Endodermal cell (in vitro differentiated cells): ENCODE measurements at regions not wholly inside any gene's neighbourhood (a gene's known extent, or its start where the extent isn't known, plus 50 kb on each side); places are given as distances from the start of the nearest gene placed in this dataset.
"Not testable (repeated sequence)": the region's sequence is repeated elsewhere in the genome, so short reads cannot be mapped to it uniquely, and the experiment has no call there.

Experiments
- DNase-seq: peaks from one replicate; pipeline ENCODE4 v3.0.0-alpha.2; 2017
- H3K27ac ChIP-seq: 2 replicates; pipeline ENCODE4 v1.5.1; 2013; ENCODE audit warnings: mild to moderate bottlenecking, low read depth, low read length, moderate library complexity
- H3K27me3 ChIP-seq: 2 replicates; pipeline ENCODE4 v1.6.1; 2013; ENCODE audit warnings: mild to moderate bottlenecking, low read length, moderate library complexity; ENCODE audit not compliant: insufficient read depth, control insufficient read depth, poor library complexity, severe bottlenecking
- H3K36me3 ChIP-seq: 2 replicates; pipeline ENCODE4 v1.7.0; 2013; ENCODE audit warnings: mild to moderate bottlenecking, low read length, moderate library complexity; ENCODE audit not compliant: control insufficient read depth, insufficient read depth
- H3K4me1 ChIP-seq: one replicate; pipeline ENCODE4 v1.7.0; 2013; ENCODE audit warnings: low read length; ENCODE audit not compliant: control insufficient read depth, insufficient read depth
- H3K4me3 ChIP-seq: 2 replicates; pipeline ENCODE4 v1.5.1; 2013; ENCODE audit warnings: mild to moderate bottlenecking, low read length, moderate library complexity
- H3K9ac ChIP-seq: 2 replicates; pipeline ENCODE4 v1.6.1; 2013; ENCODE audit warnings: mild to moderate bottlenecking, low read length, moderate library complexity; ENCODE audit not compliant: poor library complexity, severe bottlenecking; ENCODE audit errors: extremely low read depth
- H3K9me3 ChIP-seq: 2 replicates; pipeline ENCODE4 v1.6.1; 2013; ENCODE audit warnings: mild to moderate bottlenecking, low read length, moderate library complexity; ENCODE audit not compliant: control insufficient read depth
- H3K27ac Mint-ChIP-seq: 2 replicates; pipeline ENCODE4 v1.8.0; 2020; ENCODE audit warnings: mixed read lengths
- H3K27me3 Mint-ChIP-seq: 2 replicates; pipeline ENCODE4 v1.8.0; 2021; ENCODE audit warnings: mild to moderate bottlenecking, mixed read lengths; ENCODE audit not compliant: insufficient read depth
- H3K36me3 Mint-ChIP-seq: 2 replicates; pipeline ENCODE4 v1.8.0; 2020; ENCODE audit warnings: low read depth, mixed read lengths
- H3K4me1 Mint-ChIP-seq: 2 replicates; pipeline ENCODE4 v1.8.0; 2020; ENCODE audit warnings: mixed read lengths
- H3K4me3 Mint-ChIP-seq: 2 replicates; pipeline ENCODE4 v1.8.0; 2020; ENCODE audit warnings: mild to moderate bottlenecking, moderate library complexity, mixed read lengths
- H3K9me3 Mint-ChIP-seq: 2 replicates; pipeline ENCODE4 v1.8.0; 2020; ENCODE audit warnings: mild to moderate bottlenecking, mixed read lengths
- WGBS, 2 experiments: methylation state at CpG; one replicate each; pipeline versions ENCODE4 v1.1.5 to v1.1.7; 2013; ENCODE audit warnings: missing lambda C conversion rate in 2 of 2, mixed read lengths in 1 of 2; ENCODE audit not compliant: insufficient coverage in 1 of 2, insufficient read length in 1 of 2; 5-methylcytosine and 5-hydroxymethylcytosine counted together

- peaks cover 22% of the 10 kb centered on the region for H3K9me3 Mint-ChIP-seq
Measured at GRCh38 chr6:57708061-57708460, 390.6 kb downstream of the PRIM2 start.

GRCh38 chr6:57722546-57722945 lies 405.1 kb downstream of the PRIM2 start:
- DNase-seq, H3K4me1 Mint-ChIP-seq, H3K9me3 Mint-ChIP-seq, H3K4me1 ChIP-seq, H3K9ac ChIP-seq, H3K4me3 Mint-ChIP-seq, H3K27me3 Mint-ChIP-seq, H3K9me3 ChIP-seq, H3K36me3 Mint-ChIP-seq, H3K27ac ChIP-seq, H3K27ac Mint-ChIP-seq, H3K36me3 ChIP-seq, H3K4me3 ChIP-seq, H3K27me3 ChIP-seq: not testable (repeated sequence)
- 80% methylated on average over 1 of the region's 2 CpGs; no CpG with 5 or more reads in 1 of the 2 experiments for whole genome bisulfite sequencing, 2 experiments

More at GRCh38 chr6:57708061-57708460, 390.6 kb downstream of the PRIM2 start:
- H3K36me3 Mint-ChIP-seq, H3K4me1 Mint-ChIP-seq, H3K36me3 ChIP-seq, H3K27me3 ChIP-seq, DNase-seq, H3K27me3 Mint-ChIP-seq, H3K27ac ChIP-seq, H3K9ac ChIP-seq, H3K4me1 ChIP-seq, H3K4me3 ChIP-seq, H3K9me3 ChIP-seq, H3K4me3 Mint-ChIP-seq, H3K27ac Mint-ChIP-seq: not testable (repeated sequence)

GRCh38 chr6:57723815-57724401 lies 406.5 kb downstream of the PRIM2 start:
- WGBS, 2 experiments: 61 to 83% methylated on average over 3 to 9 of the region's 10 CpGs
- H3K4me3 Mint-ChIP-seq, H3K4me1 Mint-ChIP-seq, H3K36me3 ChIP-seq, H3K9me3 ChIP-seq, H3K9ac ChIP-seq, H3K27me3 ChIP-seq, H3K4me1 ChIP-seq, H3K27ac Mint-ChIP-seq, H3K4me3 ChIP-seq, H3K36me3 Mint-ChIP-seq, H3K27ac ChIP-seq, H3K27me3 Mint-ChIP-seq, DNase-seq: not testable (repeated sequence)
- peaks cover 11% of the 10 kb centered on the region for H3K9me3 Mint-ChIP-seq

GRCh38 chr6:57729407-57729806 lies 412.0 kb downstream of the PRIM2 start:
- H3K36me3 ChIP-seq, H3K27me3 ChIP-seq, H3K9me3 Mint-ChIP-seq, H3K9me3 ChIP-seq, DNase-seq, H3K27ac ChIP-seq, H3K4me1 ChIP-seq, H3K4me3 ChIP-seq, H3K4me1 Mint-ChIP-seq, H3K9ac ChIP-seq, H3K27me3 Mint-ChIP-seq, H3K4me3 Mint-ChIP-seq, H3K36me3 Mint-ChIP-seq, H3K27ac Mint-ChIP-seq: not testable (repeated sequence)
- WGBS, 2 experiments: no CpG with 5 or more reads among the region's 2 CpGs

DNA sequence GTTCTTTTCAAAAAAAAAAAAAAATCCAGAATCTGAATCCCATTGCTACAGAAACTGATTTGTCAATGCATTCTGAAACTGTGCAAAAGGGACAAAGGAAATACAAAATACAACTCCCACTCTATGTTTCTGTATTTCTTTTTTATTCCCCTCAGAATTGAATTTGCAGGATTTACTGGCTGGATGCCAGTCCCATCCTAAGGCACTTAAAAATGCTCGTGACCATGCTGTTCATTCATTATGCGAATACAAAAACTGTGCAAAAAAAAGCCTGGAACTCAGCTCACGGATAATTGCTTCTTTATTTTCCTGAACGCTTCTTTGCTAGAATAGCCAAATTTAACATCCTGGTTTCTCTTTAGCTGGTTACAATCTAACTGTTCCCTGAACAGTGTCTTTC lies 413.3 kb downstream of the PRIM2 start:
- H3K9me3 Mint-ChIP-seq, H3K27me3 Mint-ChIP-seq, H3K27ac ChIP-seq, H3K36me3 Mint-ChIP-seq, H3K4me1 Mint-ChIP-seq, H3K4me1 ChIP-seq, H3K36me3 ChIP-seq, H3K9me3 ChIP-seq, H3K27ac Mint-ChIP-seq, DNase-seq, H3K27me3 ChIP-seq, H3K9ac ChIP-seq, H3K4me3 ChIP-seq, H3K4me3 Mint-ChIP-seq: not testable (repeated sequence)
- 76 to 83% methylated on average over 2 to 4 of the region's 4 CpGs for WGBS, 2 experiments

DNA sequence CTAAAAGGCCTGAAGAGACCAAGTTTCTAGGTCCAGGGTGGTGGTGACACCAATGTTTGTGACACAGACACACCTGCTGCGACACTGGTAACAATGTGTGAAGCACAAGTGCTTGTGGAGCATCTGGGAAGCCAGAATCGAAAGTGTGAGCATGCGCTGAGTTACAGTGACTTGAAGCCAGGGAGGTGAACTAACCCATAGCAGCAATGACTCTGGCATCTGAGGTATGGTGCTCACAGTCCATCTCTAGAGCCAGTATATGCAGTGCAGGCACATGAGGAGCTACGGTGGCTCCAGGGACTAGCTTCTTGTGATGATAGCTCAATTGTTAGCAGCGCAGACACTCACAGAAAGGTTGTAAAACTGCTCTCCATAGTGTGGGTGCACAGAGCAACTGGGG lies 430.3 kb downstream of the PRIM2 start:
- WGBS, 2 experiments: 85 to 100% methylated on average over 1 to 3 of the region's 5 CpGs
- not testable (repeated sequence) for H3K27me3 Mint-ChIP-seq, H3K4me3 Mint-ChIP-seq, H3K4me1 Mint-ChIP-seq, H3K27ac ChIP-seq, H3K4me3 ChIP-seq, DNase-seq, H3K4me1 ChIP-seq, H3K9me3 ChIP-seq, H3K36me3 Mint-ChIP-seq, H3K27ac Mint-ChIP-seq, H3K9ac ChIP-seq, H3K36me3 ChIP-seq, H3K27me3 ChIP-seq
- H3K9me3 Mint-ChIP-seq: peaks cover 11% of the 10 kb centered on the region

DNA sequence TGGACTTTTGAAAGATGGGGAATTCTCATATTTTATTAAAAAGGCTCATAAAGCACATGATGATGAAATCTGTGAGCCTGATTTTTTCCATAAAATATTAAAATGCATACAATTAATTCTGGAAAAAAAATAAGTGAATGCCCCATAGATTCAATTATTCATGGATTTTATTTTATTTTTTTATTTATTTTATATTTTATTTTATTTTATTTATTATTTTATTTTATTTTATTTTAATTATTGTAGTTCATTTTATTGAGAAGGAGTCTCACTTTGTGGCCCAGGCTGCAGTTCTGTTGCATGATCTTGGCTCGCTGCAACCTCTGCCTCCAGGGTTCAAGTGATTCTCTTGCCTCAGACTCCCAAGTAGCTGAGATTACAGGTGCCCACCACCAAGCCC lies 442.4 kb downstream of the PRIM2 start:
- DNase-seq, H3K4me3 ChIP-seq, H3K4me1 ChIP-seq, H3K27ac Mint-ChIP-seq, H3K36me3 ChIP-seq, H3K27me3 ChIP-seq, H3K9ac ChIP-seq, H3K9me3 Mint-ChIP-seq, H3K27ac ChIP-seq, H3K4me1 Mint-ChIP-seq, H3K9me3 ChIP-seq, H3K27me3 Mint-ChIP-seq, H3K4me3 Mint-ChIP-seq, H3K36me3 Mint-ChIP-seq: not testable (repeated sequence)
- 71 to 85% methylated on average over 1 of the region's 1 CpG for WGBS, 2 experiments
